Mesenchymal stem cell (in vitro differentiated cells and primary cell): ENCODE measurements at regions not wholly inside any gene's neighbourhood (a gene's known extent, or its start where the extent isn't known, plus 50 kb on each side); places are given as distances from the start of the nearest gene placed in this dataset.
A peak's percentile ranks its signal among the peaks of the same experiment; 100 is the strongest.

Source experiments
- DNase-seq: peaks from one replicate; pipeline ENCODE4 v3.0.0-alpha.2; 2013
- H2AFZ ChIP-seq: one replicate; pipeline ENCODE4 v1.6.1; 2013; ENCODE audit warnings: low read depth, mild to moderate bottlenecking, control low read depth, inconsistent platforms, low read length, moderate library complexity
- H2AK5ac ChIP-seq: 2 replicates; pipeline ENCODE4 v1.6.1; 2013; ENCODE audit warnings: low read length, moderate library complexity, mild to moderate bottlenecking, inconsistent platforms; ENCODE audit not compliant: severe bottlenecking
- H2BK120ac ChIP-seq: one replicate; pipeline ENCODE4 v1.6.1; 2013; ENCODE audit warnings: low read depth, mild to moderate bottlenecking, inconsistent platforms, low read length, moderate library complexity
- H2BK12ac ChIP-seq, 2 experiments: one replicate each; pipeline ENCODE4 v1.6.1; 2013; ENCODE audit warnings: inconsistent platforms in 2 of 2, low read length in 2 of 2, mild to moderate bottlenecking in 2 of 2, moderate library complexity in 2 of 2, control low read depth in 1 of 2
- H2BK15ac ChIP-seq: one replicate; pipeline ENCODE4 v1.6.1; 2013; ENCODE audit warnings: mild to moderate bottlenecking, low read depth, inconsistent platforms; ENCODE audit not compliant: poor library complexity, severe bottlenecking
- H2BK5ac ChIP-seq: 2 replicates; pipeline ENCODE4 v1.6.1; 2013; ENCODE audit warnings: low read depth, mild to moderate bottlenecking, low read length, control low read depth, inconsistent platforms; ENCODE audit not compliant: poor library complexity, severe bottlenecking
- H3K14ac ChIP-seq, 2 experiments: one replicate each; pipeline ENCODE4 v1.6.1; 2013; ENCODE audit warnings: inconsistent platforms in 2 of 2, low read length in 2 of 2, control low read depth in 1 of 2, mild to moderate bottlenecking in 1 of 2, moderate library complexity in 1 of 2
- H3K18ac ChIP-seq, 2 experiments: one replicate each; pipeline ENCODE4 v1.6.1; 2013; ENCODE audit warnings: inconsistent platforms in 2 of 2, low read length in 2 of 2, control low read depth in 1 of 2, low read depth in 1 of 2, mild to moderate bottlenecking in 1 of 2
- H3K23ac ChIP-seq, 2 experiments: one replicate each; pipeline ENCODE4 v1.6.1; 2013; ENCODE audit warnings: inconsistent platforms in 2 of 2, low read length in 2 of 2, mild to moderate bottlenecking in 2 of 2, moderate library complexity in 2 of 2, control low read depth in 1 of 2
- H3K27ac ChIP-seq: 2 replicates; pipeline ENCODE4 v1.5.1; 2013; ENCODE audit warnings: mild to moderate bottlenecking, moderate library complexity, low read length, control low read depth, inconsistent platforms; ENCODE audit not compliant: poor library complexity, severe bottlenecking
- H3K27me3 ChIP-seq, 2 experiments: 2 replicates each; pipeline versions ENCODE4 v1.6.1 to v1.7.0; 2013; ENCODE audit warnings: low read length in 2 of 2, mild to moderate bottlenecking in 2 of 2, moderate library complexity in 2 of 2, control low read depth in 1 of 2, inconsistent platforms in 1 of 2; ENCODE audit not compliant: control insufficient read depth in 1 of 2, insufficient read depth in 1 of 2
- H3K36me3 ChIP-seq, 2 experiments: 2 replicates each; pipeline versions ENCODE4 v1.6.1 to v1.7.0; 2013; ENCODE audit warnings: low read length in 2 of 2, control low read depth in 1 of 2, inconsistent platforms in 1 of 2, low read depth in 1 of 2, mild to moderate bottlenecking in 1 of 2; ENCODE audit not compliant: insufficient read depth in 2 of 2, control insufficient read depth in 1 of 2
- H3K4ac ChIP-seq, 2 experiments: one replicate each; pipeline ENCODE4 v1.6.1; 2013; ENCODE audit warnings: inconsistent platforms in 2 of 2, low read length in 2 of 2, mild to moderate bottlenecking in 2 of 2, moderate library complexity in 2 of 2, control low read depth in 1 of 2, low read depth in 1 of 2
- H3K4me1 ChIP-seq: 2 replicates; pipeline ENCODE4 v1.6.1; 2013; ENCODE audit warnings: low read depth, low read length, control low read depth; ENCODE audit not compliant: control insufficient read depth, insufficient read depth
- H3K4me2 ChIP-seq: 2 replicates; pipeline ENCODE4 v1.6.1; 2013; ENCODE audit warnings: low read length, mild to moderate bottlenecking, inconsistent platforms; ENCODE audit not compliant: poor library complexity, severe bottlenecking
- H3K4me3 ChIP-seq, 2 experiments: 2 replicates each; pipeline versions ENCODE4 v1.5.1 to v1.7.0; 2013; ENCODE audit warnings: low read length in 2 of 2, mild to moderate bottlenecking in 2 of 2, control low read depth in 1 of 2, low read depth in 1 of 2; ENCODE audit not compliant: insufficient read depth in 1 of 2
- H3K79me1 ChIP-seq: replicated peaks from 2 replicates; pipeline ENCODE4 v1.6.1; 2013; ENCODE audit warnings: mild to moderate bottlenecking, control low read depth, low read length, inconsistent platforms; ENCODE audit not compliant: poor library complexity, severe bottlenecking
- H3K9ac ChIP-seq: 2 replicates; pipeline ENCODE4 v1.7.0; 2013; ENCODE audit warnings: mild to moderate bottlenecking, low read length, moderate library complexity
- H3K9me3 ChIP-seq: 2 replicates; pipeline ENCODE4 v1.7.0; 2013; ENCODE audit warnings: mild to moderate bottlenecking, low read length; ENCODE audit not compliant: control insufficient read depth
- H4K8ac ChIP-seq: one replicate; pipeline ENCODE4 v1.6.1; 2013; ENCODE audit warnings: inconsistent platforms, mild to moderate bottlenecking, low read length, moderate library complexity
- H4K91ac ChIP-seq: one replicate; pipeline ENCODE4 v1.6.1; 2013; ENCODE audit warnings: mild to moderate bottlenecking, low read length, inconsistent platforms
- WGBS: methylation state at CpG from one replicate; pipeline ENCODE4 v1.1.7; 2013; ENCODE audit warnings: mixed read lengths; 5-methylcytosine and 5-hydroxymethylcytosine counted together

DNA sequence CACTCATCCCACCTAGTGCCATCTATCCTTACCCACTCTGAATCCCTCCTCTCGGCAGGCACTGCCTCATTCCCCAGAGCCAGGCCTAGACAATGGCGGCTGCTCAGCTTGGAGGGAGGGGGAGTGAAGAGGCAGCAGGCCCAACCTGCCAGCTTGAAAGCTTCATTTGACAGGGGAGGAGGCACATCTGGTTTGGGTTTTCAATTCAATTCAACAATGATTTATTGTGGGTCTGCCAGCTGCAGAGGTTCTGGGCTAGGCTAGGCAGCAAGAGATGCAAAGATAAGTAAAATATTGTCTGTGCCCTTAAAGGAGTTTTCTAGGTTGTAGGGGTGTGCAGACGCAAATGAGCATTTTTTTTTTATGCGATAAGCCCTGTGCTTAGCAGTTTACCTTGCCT, 58.5 kb downstream of the RTL9 start:
- no peak overlapping the region for H2BK5ac ChIP-seq
- no peak overlapping the region for H3K9ac ChIP-seq
- no peak overlapping the region for H3K4ac ChIP-seq
- no peak overlapping the region for H2BK12ac ChIP-seq
- no peaks in the 10 kb centered on the region for H3K36me3 ChIP-seq
- no peak overlapping the region for H3K4me3 ChIP-seq
- H2BK120ac ChIP-seq: no peak overlapping the region
- peaks cover 5% of the 10 kb centered on the region for H3K4me1 ChIP-seq
- WGBS: 97% methylated on average over 2 of the region's 4 CpGs
- H3K27me3 ChIP-seq: peaks cover 0 to 17% of the 10 kb centered on the region in 2 experiments
- no peaks in the 10 kb centered on the region for H3K79me1 ChIP-seq
- H3K23ac ChIP-seq: no peak overlapping the region
- no peak overlapping the region for H3K4me2 ChIP-seq
- no peak overlapping the region for H3K18ac ChIP-seq
- H4K91ac ChIP-seq: peak overlapping the region; percentile 46
- no peak overlapping the region for H3K14ac ChIP-seq
- H2AFZ ChIP-seq: no peak overlapping the region
- no peak overlapping the region for H2BK15ac ChIP-seq
- no peaks in the 10 kb centered on the region for H3K9me3 ChIP-seq
- no peak overlapping the region for H2AK5ac ChIP-seq
- H4K8ac ChIP-seq: peak overlapping the region; percentile 75
- DNase-seq: no peak
- no peak overlapping the region for H3K27ac ChIP-seq

DNA sequence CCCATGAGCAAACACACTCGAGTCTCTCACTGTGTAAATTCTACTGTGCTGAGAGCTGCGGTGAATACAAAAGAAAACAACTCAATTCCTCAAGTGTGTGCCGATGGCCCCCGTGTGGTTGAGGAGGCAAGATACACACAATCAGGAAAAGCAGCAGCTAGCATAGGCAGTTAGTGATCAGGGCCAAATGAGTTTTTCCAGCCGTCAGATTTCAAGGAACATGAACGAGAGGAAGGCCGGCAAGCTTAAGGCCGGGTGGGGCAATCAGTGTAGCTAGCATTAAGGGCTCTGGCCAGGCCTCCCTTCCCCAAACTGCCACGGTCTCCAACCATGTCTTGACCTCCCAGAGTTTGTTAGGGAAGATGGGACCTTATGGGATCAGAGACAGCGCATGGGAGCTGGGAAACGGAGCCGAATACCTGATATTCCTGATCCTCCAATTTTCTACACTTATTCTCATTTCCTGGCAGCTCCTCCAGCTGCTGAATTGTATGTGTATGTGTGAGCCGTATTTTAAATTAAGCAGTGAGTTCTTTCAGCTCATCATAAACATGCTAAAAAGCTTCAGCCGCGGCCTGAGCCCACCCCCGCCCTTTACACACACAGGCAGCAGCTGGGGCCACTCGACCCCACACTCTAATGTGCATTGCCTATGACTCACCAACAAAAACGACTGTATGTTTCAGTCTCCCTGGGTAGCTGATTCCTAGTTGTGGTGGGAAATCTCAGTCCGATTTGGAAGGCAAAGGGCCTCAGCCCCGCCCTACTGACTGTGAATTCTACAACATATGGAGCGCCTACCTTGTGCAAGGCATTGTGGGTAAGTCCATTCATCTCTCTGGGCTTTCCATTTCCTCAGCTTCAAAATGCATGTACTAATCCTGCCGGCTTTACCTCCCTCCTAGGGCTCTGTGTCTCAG, 59.9 kb downstream of the RTL9 start:
- no peak overlapping the region for H3K4me2 ChIP-seq
- H3K79me1 ChIP-seq: no peaks in the 10 kb centered on the region
- no peak overlapping the region for H2BK5ac ChIP-seq
- no peak overlapping the region for H3K27ac ChIP-seq
- H2BK120ac ChIP-seq: no peak overlapping the region
- no peak overlapping the region for H3K14ac ChIP-seq
- peak overlapping the region; percentile 38 to 70 for H3K18ac ChIP-seq
- H3K9ac ChIP-seq: peak overlapping the region; percentile 71
- peak overlapping the region; percentile 12 for H4K8ac ChIP-seq
- peaks cover 5% of the 10 kb centered on the region for H3K4me1 ChIP-seq
- WGBS: 15% methylated on average over 16 of the region's 22 CpGs
- no peaks in the 10 kb centered on the region for H3K9me3 ChIP-seq
- no peaks in the 10 kb centered on the region for H3K36me3 ChIP-seq
- peaks cover 0 to 23% of the 10 kb centered on the region in 2 experiments for H3K27me3 ChIP-seq
- no peak overlapping the region for H4K91ac ChIP-seq
- peak overlapping the region in 1 of 2 experiments; percentile 8 for H3K4me3 ChIP-seq
- no peak overlapping the region for H3K23ac ChIP-seq
- peak; percentile 85 for DNase-seq
- H2AK5ac ChIP-seq: no peak overlapping the region
- H2BK15ac ChIP-seq: no peak overlapping the region
- H2BK12ac ChIP-seq: no peak overlapping the region
- no peak overlapping the region for H3K4ac ChIP-seq
- no peak overlapping the region for H2AFZ ChIP-seq

- no peak overlapping the region for H4K91ac ChIP-seq
- no peak overlapping the region for H2BK5ac ChIP-seq
- H2BK12ac ChIP-seq: no peak overlapping the region
- no peak overlapping the region for H3K4me2 ChIP-seq
- DNase-seq: no peak
- no peak overlapping the region for H3K14ac ChIP-seq
- no peaks in the 10 kb centered on the region for H3K9me3 ChIP-seq
- no CpG with 5 or more reads among the region's 1 CpG for WGBS
- no peak overlapping the region for H2BK120ac ChIP-seq
- no peak overlapping the region for H2AK5ac ChIP-seq
- peaks cover 5% of the 10 kb centered on the region for H3K4me1 ChIP-seq
- H3K27me3 ChIP-seq: peaks cover 0 to 28% of the 10 kb centered on the region in 2 experiments
- H2AFZ ChIP-seq: no peak overlapping the region
- H4K8ac ChIP-seq: no peak overlapping the region
- H3K36me3 ChIP-seq: no peaks in the 10 kb centered on the region
- no peak overlapping the region for H3K23ac ChIP-seq
- H3K9ac ChIP-seq: no peak overlapping the region
- H3K79me1 ChIP-seq: no peaks in the 10 kb centered on the region
- no peak overlapping the region for H2BK15ac ChIP-seq
- no peak overlapping the region for H3K4ac ChIP-seq
- no peak overlapping the region for H3K4me3 ChIP-seq
- no peak overlapping the region for H3K18ac ChIP-seq
- H3K27ac ChIP-seq: no peak overlapping the region
Measured at GRCh38 chrX:110419512-110419911, 60.9 kb downstream of the RTL9 start.

DNA sequence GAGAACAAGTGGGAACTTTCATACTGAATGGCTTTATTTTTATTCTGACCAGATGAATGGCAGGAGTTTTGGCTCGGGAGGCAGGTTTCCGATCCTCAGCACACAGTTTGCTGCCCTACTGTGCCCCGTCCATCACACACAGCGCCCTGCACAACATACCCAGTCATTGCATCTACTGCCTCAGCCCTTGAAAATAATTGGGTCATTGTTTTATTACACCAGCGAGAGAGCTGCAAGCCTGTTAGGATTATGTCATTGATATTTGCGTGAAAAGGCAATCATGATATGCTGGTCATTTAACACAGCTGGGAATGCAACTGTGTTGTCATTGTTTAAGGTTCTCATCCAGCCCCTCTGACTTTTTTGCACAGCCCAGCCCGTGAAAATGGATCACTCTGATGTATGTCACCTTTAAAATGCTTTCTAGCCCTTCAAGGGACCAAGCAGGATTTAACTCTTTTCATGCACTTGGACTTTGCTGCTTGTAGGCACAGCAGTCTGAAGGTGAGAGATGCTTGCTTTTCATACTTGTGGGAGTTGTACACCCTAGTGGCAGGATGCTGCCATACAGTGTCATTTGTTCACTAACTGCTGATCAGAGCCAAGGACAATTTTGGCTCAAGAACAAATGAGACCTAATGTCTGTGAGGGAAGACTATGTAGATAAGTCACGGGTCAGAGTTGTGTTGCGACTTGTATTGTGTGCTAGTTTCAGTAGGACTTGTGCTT, 62.3 kb downstream of the RTL9 start:
- no peak overlapping the region for H3K4me2 ChIP-seq
- H4K91ac ChIP-seq: no peak overlapping the region
- 67% methylated on average over 5 of the region's 9 CpGs for WGBS
- no peak overlapping the region for H3K14ac ChIP-seq
- DNase-seq: no peak
- H2AFZ ChIP-seq: no peak overlapping the region
- no peak overlapping the region for H2BK15ac ChIP-seq
- no peak overlapping the region for H4K8ac ChIP-seq
- H2AK5ac ChIP-seq: no peak overlapping the region
- H3K4ac ChIP-seq: no peak overlapping the region
- H3K27me3 ChIP-seq: peaks cover 0 to 42% of the 10 kb centered on the region in 2 experiments
- H3K27ac ChIP-seq: no peak overlapping the region
- H3K23ac ChIP-seq: no peak overlapping the region
- no peak overlapping the region for H2BK12ac ChIP-seq
- no peak overlapping the region for H3K9ac ChIP-seq
- H3K79me1 ChIP-seq: no peaks in the 10 kb centered on the region
- H3K4me1 ChIP-seq: peaks cover 5% of the 10 kb centered on the region
- no peak overlapping the region for H3K18ac ChIP-seq
- no peak overlapping the region for H3K4me3 ChIP-seq
- H3K36me3 ChIP-seq: no peaks in the 10 kb centered on the region
- no peak overlapping the region for H2BK120ac ChIP-seq
- no peak overlapping the region for H2BK5ac ChIP-seq
- no peaks in the 10 kb centered on the region for H3K9me3 ChIP-seq
